Urinary bladder (tissue), 3 donors: ENCODE measurements at regions not wholly inside any gene's neighbourhood (a gene's known extent, or its start where the extent isn't known, plus 50 kb on each side); places are given as distances from the start of the nearest gene placed in this dataset.
"Not testable (repeated sequence)": the region's sequence is repeated elsewhere in the genome, so short reads cannot be mapped to it uniquely, and the experiment has no call there.

Experiments used
- DNase-seq: peaks from one replicate; pipeline ENCODE4 v3.0.0-alpha.2; 2015; ENCODE audit errors: extremely low spot score
- H3K27ac ChIP-seq: one replicate; pipeline ENCODE4 v1.5.1; 2013; ENCODE audit warnings: low read depth, mild to moderate bottlenecking, moderate library complexity
- H3K36me3 ChIP-seq: one replicate; pipeline ENCODE4 v1.6.1; 2013; ENCODE audit warnings: mild to moderate bottlenecking, moderate library complexity; ENCODE audit not compliant: insufficient read depth
- H3K4me1 ChIP-seq: one replicate; pipeline ENCODE4 v1.6.1; 2013; ENCODE audit warnings: mild to moderate bottlenecking, moderate library complexity; ENCODE audit not compliant: insufficient read depth
- H3K4me3 ChIP-seq: one replicate; pipeline ENCODE4 v1.5.1; 2013; ENCODE audit warnings: low read depth, low read length
- WGBS: extraction: QIAGEN DNeasy Blood & Tissue Kit; methylation state at CpG from one replicate; pipeline ENCODE4 v1.1.7; 2013; 5-methylcytosine and 5-hydroxymethylcytosine counted together
- donor health status: healthy with polysubstance abuse.
- donor health status: healthy.

GRCh38 chr6:49121970-49122369 lies 341.1 kb downstream of the MMUT start:
- 93% methylated on average over 3 of the region's 3 CpGs for WGBS

GRCh38 chr6:49118478-49118877 lies 344.6 kb downstream of the MMUT start:
- no peak for DNase-seq
- H3K36me3 ChIP-seq: no peaks in the 10 kb centered on the region
- H3K4me1 ChIP-seq: no peaks in the 10 kb centered on the region
- H3K27ac ChIP-seq: no peak overlapping the region
- H3K4me3 ChIP-seq: no peak overlapping the region

More at GRCh38 chr6:49121970-49122369, 341.1 kb downstream of the MMUT start:
- no peak overlapping the region for H3K4me3 ChIP-seq
- DNase-seq: no peak
- no peaks in the 10 kb centered on the region for H3K36me3 ChIP-seq
- H3K27ac ChIP-seq: no peak overlapping the region
- no peaks in the 10 kb centered on the region for H3K4me1 ChIP-seq

GRCh38 chr6:49110916-49111315 lies 352.1 kb downstream of the MMUT start:
- Histone ChIP-seq H3K27ac (no peak overlapping the region), H3K36me3 (no peaks in the 10 kb centered on the region), H3K4me3 (no peak overlapping the region), H3K4me1 (no peaks in the 10 kb centered on the region)
- no peak for DNase-seq
- WGBS: 82% methylated on average over 2 of the region's 2 CpGs

GRCh38 chr6:49097664-49098063 lies 365.4 kb downstream of the MMUT start:
- H3K4me1 ChIP-seq, H3K36me3 ChIP-seq, H3K4me3 ChIP-seq, DNase-seq, H3K27ac ChIP-seq: not testable (repeated sequence)
- WGBS: 91% methylated on average over 11 of the region's 11 CpGs

GRCh38 chr6:49097116-49097515 lies 365.9 kb downstream of the MMUT start:
- H3K36me3 ChIP-seq: no peaks in the 10 kb centered on the region
- 76% methylated on average over 2 of the region's 2 CpGs for WGBS
- no peak overlapping the region for H3K27ac ChIP-seq
- no peak for DNase-seq
- no peak overlapping the region for H3K4me3 ChIP-seq
- no peaks in the 10 kb centered on the region for H3K4me1 ChIP-seq

- DNase-seq: no peak
- no peak overlapping the region for H3K4me3 ChIP-seq
- H3K4me1 ChIP-seq: no peaks in the 10 kb centered on the region
- H3K36me3 ChIP-seq: no peaks in the 10 kb centered on the region
- no peak overlapping the region for H3K27ac ChIP-seq
- 78% methylated on average over 4 of the region's 4 CpGs for WGBS
Measured at GRCh38 chr6:49088631-49089030, 374.4 kb downstream of the MMUT start.

- DNase-seq: no peak
- 60% methylated on average over 3 of the region's 3 CpGs for WGBS
- Histone ChIP-seq H3K27ac (no peak overlapping the region), H3K4me3 (no peak overlapping the region), H3K4me1 (no peaks in the 10 kb centered on the region), H3K36me3 (no peaks in the 10 kb centered on the region)
Measured at GRCh38 chr6:49087369-49087768, 375.7 kb downstream of the MMUT start.

GRCh38 chr6:49082611-49083010 lies 380.4 kb downstream of the MMUT start:
- WGBS: 80% methylated on average over 2 of the region's 2 CpGs
- Histone ChIP-seq H3K36me3 (no peaks in the 10 kb centered on the region), H3K4me3 (no peak overlapping the region), H3K4me1 (no peaks in the 10 kb centered on the region), H3K27ac (no peak overlapping the region)
- no peak for DNase-seq

- Histone ChIP-seq H3K4me1 (no peaks in the 10 kb centered on the region), H3K4me3 (no peak overlapping the region), H3K27ac (no peak overlapping the region), H3K36me3 (no peaks in the 10 kb centered on the region)
- no peak for DNase-seq
- 93% methylated on average over 4 of the region's 4 CpGs for WGBS
Measured at GRCh38 chr6:49072885-49073620, 390.0 kb downstream of the MMUT start.

GRCh38 chr6:49072146-49072545 lies 390.9 kb downstream of the MMUT start:
- no peak for DNase-seq
- WGBS: 60% methylated on average over 1 of the region's 1 CpG
- Histone ChIP-seq H3K36me3 (no peaks in the 10 kb centered on the region), H3K4me3 (no peak overlapping the region), H3K27ac (no peak overlapping the region), H3K4me1 (no peaks in the 10 kb centered on the region)

GRCh38 chr6:49070411-49070810 lies 392.6 kb downstream of the MMUT start:
- H3K27ac ChIP-seq: no peak overlapping the region
- 81% methylated on average over 2 of the region's 2 CpGs for WGBS

GRCh38 chr6:49054311-49054710 lies 408.7 kb downstream of the MMUT start:
- WGBS: 88% methylated on average over 4 of the region's 4 CpGs
- no peaks in the 10 kb centered on the region for H3K4me1 ChIP-seq
- no peak overlapping the region for H3K27ac ChIP-seq
- no peak overlapping the region for H3K4me3 ChIP-seq
- H3K36me3 ChIP-seq: no peaks in the 10 kb centered on the region
- DNase-seq: no peak

More at GRCh38 chr6:49070411-49070810, 392.6 kb downstream of the MMUT start:
- no peaks in the 10 kb centered on the region for H3K4me1 ChIP-seq
- no peaks in the 10 kb centered on the region for H3K36me3 ChIP-seq
- H3K4me3 ChIP-seq: no peak overlapping the region
- DNase-seq: no peak

GRCh38 chr6:49052901-49053300 lies 410.2 kb downstream of the MMUT start:
- 92% methylated on average over 2 of the region's 2 CpGs for WGBS
- H3K36me3 ChIP-seq: no peaks in the 10 kb centered on the region

GRCh38 chr6:49051281-49051680 lies 411.8 kb downstream of the MMUT start:
- no peak for DNase-seq
- Histone ChIP-seq H3K4me1 (no peaks in the 10 kb centered on the region), H3K27ac (no peak overlapping the region), H3K4me3 (no peak overlapping the region), H3K36me3 (no peaks in the 10 kb centered on the region)
- WGBS: 60% methylated on average over 1 of the region's 1 CpG

More at GRCh38 chr6:49052901-49053300, 410.2 kb downstream of the MMUT start:
- no peak for DNase-seq
- Histone ChIP-seq H3K4me3 (no peak overlapping the region), H3K4me1 (no peaks in the 10 kb centered on the region), H3K27ac (no peak overlapping the region)

GRCh38 chr6:49050584-49050983 lies 412.5 kb downstream of the MMUT start:
- no peak overlapping the region for H3K4me3 ChIP-seq
- H3K27ac ChIP-seq: no peak overlapping the region
- H3K4me1 ChIP-seq: no peaks in the 10 kb centered on the region
- 76% methylated on average over 1 of the region's 1 CpG for WGBS
- H3K36me3 ChIP-seq: no peaks in the 10 kb centered on the region
- DNase-seq: no peak
